ENCODE measurements at regions not wholly inside any gene's neighbourhood (a gene's known extent, or its start where the extent isn't known, plus 50 kb on each side); places are given as distances from the start of the nearest gene placed in this dataset.

- TF ChIP-seq CTCF (IDR thresholded peaks at IDR 0.05; ENCODE audit: control insufficient read depth, insufficient read depth, low read depth, low read length, missing control alignments) = no peak
- H3K4me3 ChIP-seq (ENCODE audit: control insufficient read depth, low read depth, low read length) = no peak overlapping the region
- no peak for DNase-seq (ENCODE audit: low read depth)
These were observed 423.4 kb downstream of the PID1 start for GRCh38 chr2:228847684-228848083.

GRCh38 chr2:228846161-228846560 is 424.9 kb downstream of the PID1 start:
- TF ChIP-seq CTCF (IDR thresholded peaks at IDR 0.05; ENCODE audit: control insufficient read depth, insufficient read depth, low read depth, low read length, missing control alignments) = no peak
- no peak overlapping the region for H3K4me3 ChIP-seq (ENCODE audit: control insufficient read depth, low read depth, low read length)
- DNase-seq (ENCODE audit: low read depth) = no peak

- no peak for TF ChIP-seq CTCF (IDR thresholded peaks at IDR 0.05; ENCODE audit: control insufficient read depth, insufficient read depth, low read depth, low read length, missing control alignments)
- no peak overlapping the region for H3K4me3 ChIP-seq (ENCODE audit: control insufficient read depth, low read depth, low read length)
- no peak for DNase-seq (ENCODE audit: low read depth)
These were observed 425.7 kb downstream of the PID1 start for GRCh38 chr2:228845162-228845925.

- TF ChIP-seq CTCF (IDR thresholded peaks at IDR 0.05; ENCODE audit: control insufficient read depth, insufficient read depth, low read depth, low read length, missing control alignments) = no peak
- no peak for DNase-seq (ENCODE audit: low read depth)
These were observed 429.2 kb downstream of the PID1 start for GRCh38 chr2:228841877-228842276.

GRCh38 chr2:228841475-228841874 is 429.6 kb downstream of the PID1 start:
- TF ChIP-seq CTCF (IDR thresholded peaks at IDR 0.05; ENCODE audit: control insufficient read depth, insufficient read depth, low read depth, low read length, missing control alignments) = no peak

More at GRCh38 chr2:228841877-228842276, 429.2 kb downstream of the PID1 start:
- no peak overlapping the region for H3K4me3 ChIP-seq (ENCODE audit: control insufficient read depth, low read depth, low read length)

GRCh38 chr2:228840743-228841114 is 430.4 kb downstream of the PID1 start:
- TF ChIP-seq CTCF (IDR thresholded peaks at IDR 0.05; ENCODE audit: control insufficient read depth, insufficient read depth, low read depth, low read length, missing control alignments) = no peak
- H3K4me3 ChIP-seq (ENCODE audit: control insufficient read depth, low read depth, low read length) = no peak overlapping the region
- no peak for DNase-seq (ENCODE audit: low read depth)

More at GRCh38 chr2:228841475-228841874, 429.6 kb downstream of the PID1 start:
- no peak for DNase-seq (ENCODE audit: low read depth)
- no peak overlapping the region for H3K4me3 ChIP-seq (ENCODE audit: control insufficient read depth, low read depth, low read length)

All from AG09309 (cell line).